ENCODE measurements at regions not wholly inside any gene's neighbourhood (a gene's known extent, or its start where the extent isn't known, plus 50 kb on each side); places are given as distances from the start of the nearest gene placed in this dataset.

GRCh38 chr21:36540700-36541099 lies 60.8 kb upstream of the CLDN14 start:
- no peak for TF ChIP-seq CTCF (IDR thresholded peaks at IDR 0.05; ENCODE audit: insufficient read depth, low read length, missing control alignments)
- ChIA-PET CTCF (no interaction called here), POLR2A (no interaction called here)
- no peak for DNase-seq (ENCODE audit: low read depth, low spot score)
- no peak overlapping the region for H3K4me3 ChIP-seq (ENCODE audit: low read depth, low read length)

GRCh38 chr21:36541721-36542139 lies 61.8 kb upstream of the CLDN14 start:
- ChIA-PET POLR2A (no interaction called here), CTCF (no interaction called here)
- TF ChIP-seq CTCF (IDR thresholded peaks at IDR 0.05; ENCODE audit: insufficient read depth, low read length, missing control alignments): no peak
- no peak for DNase-seq (ENCODE audit: low read depth, low spot score)
- H3K4me3 ChIP-seq (ENCODE audit: low read depth, low read length): no peak overlapping the region

GRCh38 chr21:36542312-36543101 lies 62.6 kb upstream of the CLDN14 start:
- DNase-seq (ENCODE audit: low read depth, low spot score): no peak
- ChIA-PET CTCF (no interaction called here), POLR2A (no interaction called here)
- no peak for TF ChIP-seq CTCF (IDR thresholded peaks at IDR 0.05; ENCODE audit: insufficient read depth, low read length, missing control alignments)
- H3K4me3 ChIP-seq (ENCODE audit: low read depth, low read length): no peak overlapping the region

- POLR2A ChIA-PET: no interaction called here
- CTCF ChIA-PET: interaction anchor here (0.6 kb wide), 1 partner anchor 140 kb away, joined by 3 read pairs; no protein-coding TSS in a partner anchor
- H3K4me3 ChIP-seq (ENCODE audit: low read depth, low read length): no peak overlapping the region
- no peak for DNase-seq (ENCODE audit: low read depth, low spot score)
- no peak for TF ChIP-seq CTCF (IDR thresholded peaks at IDR 0.05; ENCODE audit: insufficient read depth, low read length, missing control alignments)
Observed at GRCh38 chr21:36543924-36544323, 64.0 kb upstream of the CLDN14 start.

GRCh38 chr21:36544545-36544944 lies 64.6 kb upstream of the CLDN14 start:
- POLR2A ChIA-PET: no interaction called here
- CTCF ChIA-PET: no interaction called here
- no peak for DNase-seq (ENCODE audit: low read depth, low spot score)
- TF ChIP-seq CTCF (IDR thresholded peaks at IDR 0.05; ENCODE audit: insufficient read depth, low read length, missing control alignments): no peak
- H3K4me3 ChIP-seq (ENCODE audit: low read depth, low read length): no peak overlapping the region

GRCh38 chr21:36545776-36546511 lies 66.0 kb upstream of the CLDN14 start:
- no peak for DNase-seq (ENCODE audit: low read depth, low spot score)
- no peak for TF ChIP-seq CTCF (IDR thresholded peaks at IDR 0.05; ENCODE audit: insufficient read depth, low read length, missing control alignments)
- ChIA-PET CTCF (no interaction called here), POLR2A (interaction anchor here (0.7 kb wide), 2 partner anchors 35 to 92 kb away, joined by 3 read pairs; no protein-coding TSS in a partner anchor)
- no peak overlapping the region for H3K4me3 ChIP-seq (ENCODE audit: low read depth, low read length)

Measured in AG04449 (cell line).